ENCODE measurements at regions not wholly inside any gene's neighbourhood (a gene's known extent, or its start where the extent isn't known, plus 50 kb on each side); places are given as distances from the start of the nearest gene placed in this dataset.
"Not testable (repeated sequence)": the region's sequence is repeated elsewhere in the genome, so short reads cannot be mapped to it uniquely, and the experiment has no call there.

GRCh38 chrX:140157143-140157542 lies 191.8 kb upstream of the CXorf66 start:
- no peaks in the 10 kb centered on the region for H3K9me3 ChIP-seq (ENCODE audit: control insufficient read depth, insufficient read depth, low read length)
- no peaks in the 10 kb centered on the region for H3K36me3 ChIP-seq (ENCODE audit: control insufficient read depth, insufficient read depth, low read length)
- no peak overlapping the region for H3K9ac ChIP-seq (ENCODE audit: low read depth, low read length)
- H3K27me3 ChIP-seq (ENCODE audit: control insufficient read depth, insufficient read depth, low read length): no peaks in the 10 kb centered on the region
- no peak overlapping the region for H3K4me3 ChIP-seq (ENCODE audit: low read depth, low read length)
- H3K4me1 ChIP-seq (ENCODE audit: control insufficient read depth, insufficient read depth, low read length): peaks cover 3% of the 10 kb centered on the region

- Histone ChIP-seq H3K9me3 (ENCODE audit: control insufficient read depth, insufficient read depth, low read length) (no peaks in the 10 kb centered on the region), H3K9ac (ENCODE audit: low read depth, low read length) (no peak overlapping the region), H3K27me3 (ENCODE audit: control insufficient read depth, insufficient read depth, low read length) (no peaks in the 10 kb centered on the region), H3K36me3 (ENCODE audit: control insufficient read depth, insufficient read depth, low read length) (no peaks in the 10 kb centered on the region), H3K4me3 (ENCODE audit: low read depth, low read length) (no peak overlapping the region), H3K4me1 (ENCODE audit: control insufficient read depth, insufficient read depth, low read length) (peaks cover 3% of the 10 kb centered on the region)
Measured at GRCh38 chrX:140151316-140151715, 186.0 kb upstream of the CXorf66 start.

- H3K4me1 ChIP-seq (ENCODE audit: control insufficient read depth, insufficient read depth, low read length): peaks cover 3% of the 10 kb centered on the region
- H3K36me3 ChIP-seq (ENCODE audit: control insufficient read depth, insufficient read depth, low read length): no peaks in the 10 kb centered on the region
- H3K27me3 ChIP-seq (ENCODE audit: control insufficient read depth, insufficient read depth, low read length): no peaks in the 10 kb centered on the region
- no peak overlapping the region for H3K9ac ChIP-seq (ENCODE audit: low read depth, low read length)
- no peaks in the 10 kb centered on the region for H3K9me3 ChIP-seq (ENCODE audit: control insufficient read depth, insufficient read depth, low read length)
- H3K4me3 ChIP-seq (ENCODE audit: low read depth, low read length): no peak overlapping the region
Measured at GRCh38 chrX:140149761-140150160, 184.4 kb upstream of the CXorf66 start.

- Histone ChIP-seq H3K4me1 (ENCODE audit: control insufficient read depth, insufficient read depth, low read length) (peaks cover 2% of the 10 kb centered on the region), H3K9me3 (ENCODE audit: control insufficient read depth, insufficient read depth, low read length) (no peaks in the 10 kb centered on the region), H3K27me3 (ENCODE audit: control insufficient read depth, insufficient read depth, low read length) (no peaks in the 10 kb centered on the region), H3K36me3 (ENCODE audit: control insufficient read depth, insufficient read depth, low read length) (no peaks in the 10 kb centered on the region), H3K9ac (ENCODE audit: low read depth, low read length) (no peak overlapping the region), H3K4me3 (ENCODE audit: low read depth, low read length) (no peak overlapping the region)
Measured at GRCh38 chrX:140141444-140142029, 176.2 kb upstream of the CXorf66 start.

- H3K36me3 ChIP-seq (ENCODE audit: control insufficient read depth, insufficient read depth, low read length); H3K4me3 ChIP-seq (ENCODE audit: low read depth, low read length); H3K9ac ChIP-seq (ENCODE audit: low read depth, low read length); H3K4me1 ChIP-seq (ENCODE audit: control insufficient read depth, insufficient read depth, low read length); H3K27me3 ChIP-seq (ENCODE audit: control insufficient read depth, insufficient read depth, low read length); H3K9me3 ChIP-seq (ENCODE audit: control insufficient read depth, insufficient read depth, low read length): not testable (repeated sequence)
Measured at GRCh38 chrX:140138492-140138891, 173.2 kb upstream of the CXorf66 start.

GRCh38 chrX:140138065-140138464 lies 172.7 kb upstream of the CXorf66 start:
- H3K4me3 ChIP-seq (ENCODE audit: low read depth, low read length); H3K9ac ChIP-seq (ENCODE audit: low read depth, low read length); H3K4me1 ChIP-seq (ENCODE audit: control insufficient read depth, insufficient read depth, low read length); H3K27me3 ChIP-seq (ENCODE audit: control insufficient read depth, insufficient read depth, low read length); H3K36me3 ChIP-seq (ENCODE audit: control insufficient read depth, insufficient read depth, low read length); H3K9me3 ChIP-seq (ENCODE audit: control insufficient read depth, insufficient read depth, low read length): not testable (repeated sequence)

GRCh38 chrX:140132937-140133336 lies 167.6 kb upstream of the CXorf66 start:
- no peaks in the 10 kb centered on the region for H3K27me3 ChIP-seq (ENCODE audit: control insufficient read depth, insufficient read depth, low read length)
- H3K36me3 ChIP-seq (ENCODE audit: control insufficient read depth, insufficient read depth, low read length): no peaks in the 10 kb centered on the region
- H3K4me1 ChIP-seq (ENCODE audit: control insufficient read depth, insufficient read depth, low read length): peaks cover 6% of the 10 kb centered on the region
- H3K4me3 ChIP-seq (ENCODE audit: low read depth, low read length): no peak overlapping the region
- no peak overlapping the region for H3K9ac ChIP-seq (ENCODE audit: low read depth, low read length)
- no peaks in the 10 kb centered on the region for H3K9me3 ChIP-seq (ENCODE audit: control insufficient read depth, insufficient read depth, low read length)

GRCh38 chrX:140123446-140123845 lies 158.1 kb upstream of the CXorf66 start:
- H3K27me3 ChIP-seq (ENCODE audit: control insufficient read depth, insufficient read depth, low read length): no peaks in the 10 kb centered on the region
- no peaks in the 10 kb centered on the region for H3K9me3 ChIP-seq (ENCODE audit: control insufficient read depth, insufficient read depth, low read length)
- no peaks in the 10 kb centered on the region for H3K36me3 ChIP-seq (ENCODE audit: control insufficient read depth, insufficient read depth, low read length)
- H3K9ac ChIP-seq (ENCODE audit: low read depth, low read length): no peak overlapping the region
- no peak overlapping the region for H3K4me3 ChIP-seq (ENCODE audit: low read depth, low read length)
- H3K4me1 ChIP-seq (ENCODE audit: control insufficient read depth, insufficient read depth, low read length): peaks cover 7% of the 10 kb centered on the region

- H3K27me3 ChIP-seq (ENCODE audit: control insufficient read depth, insufficient read depth, low read length); H3K4me3 ChIP-seq (ENCODE audit: low read depth, low read length); H3K36me3 ChIP-seq (ENCODE audit: control insufficient read depth, insufficient read depth, low read length); H3K9me3 ChIP-seq (ENCODE audit: control insufficient read depth, insufficient read depth, low read length); H3K9ac ChIP-seq (ENCODE audit: low read depth, low read length): not testable (repeated sequence)
- H3K4me1 ChIP-seq (ENCODE audit: control insufficient read depth, insufficient read depth, low read length): peaks cover 16% of the 10 kb centered on the region
Measured at GRCh38 chrX:140114059-140114458, 148.7 kb upstream of the CXorf66 start.

- Histone ChIP-seq H3K4me1 (ENCODE audit: control insufficient read depth, insufficient read depth, low read length) (peaks cover 19% of the 10 kb centered on the region), H3K36me3 (ENCODE audit: control insufficient read depth, insufficient read depth, low read length) (no peaks in the 10 kb centered on the region), H3K9ac (ENCODE audit: low read depth, low read length) (no peak overlapping the region), H3K27me3 (ENCODE audit: control insufficient read depth, insufficient read depth, low read length) (no peaks in the 10 kb centered on the region), H3K4me3 (ENCODE audit: low read depth, low read length) (no peak overlapping the region), H3K9me3 (ENCODE audit: control insufficient read depth, insufficient read depth, low read length) (no peaks in the 10 kb centered on the region)
Measured at GRCh38 chrX:140110081-140110650, 144.8 kb upstream of the CXorf66 start.

GRCh38 chrX:140104760-140105159 lies 139.4 kb upstream of the CXorf66 start:
- no peak overlapping the region for H3K4me3 ChIP-seq (ENCODE audit: low read depth, low read length)
- peaks cover 5% of the 10 kb centered on the region for H3K4me1 ChIP-seq (ENCODE audit: control insufficient read depth, insufficient read depth, low read length)
- H3K9me3 ChIP-seq (ENCODE audit: control insufficient read depth, insufficient read depth, low read length): no peaks in the 10 kb centered on the region
- H3K9ac ChIP-seq (ENCODE audit: low read depth, low read length): no peak overlapping the region
- H3K27me3 ChIP-seq (ENCODE audit: control insufficient read depth, insufficient read depth, low read length): no peaks in the 10 kb centered on the region
- H3K36me3 ChIP-seq (ENCODE audit: control insufficient read depth, insufficient read depth, low read length): no peaks in the 10 kb centered on the region

GRCh38 chrX:140099221-140099620 lies 133.9 kb upstream of the CXorf66 start:
- Histone ChIP-seq H3K9me3 (ENCODE audit: control insufficient read depth, insufficient read depth, low read length) (no peaks in the 10 kb centered on the region), H3K27me3 (ENCODE audit: control insufficient read depth, insufficient read depth, low read length) (no peaks in the 10 kb centered on the region), H3K4me3 (ENCODE audit: low read depth, low read length) (no peak overlapping the region), H3K9ac (ENCODE audit: low read depth, low read length) (no peak overlapping the region), H3K36me3 (ENCODE audit: control insufficient read depth, insufficient read depth, low read length) (no peaks in the 10 kb centered on the region), H3K4me1 (ENCODE audit: control insufficient read depth, insufficient read depth, low read length) (peaks cover 23% of the 10 kb centered on the region)

All from iPS-15b (cell line).